ENCODE measurements at regions not wholly inside any gene's neighbourhood (a gene's known extent, or its start where the extent isn't known, plus 50 kb on each side); places are given as distances from the start of the nearest gene placed in this dataset.

DNA sequence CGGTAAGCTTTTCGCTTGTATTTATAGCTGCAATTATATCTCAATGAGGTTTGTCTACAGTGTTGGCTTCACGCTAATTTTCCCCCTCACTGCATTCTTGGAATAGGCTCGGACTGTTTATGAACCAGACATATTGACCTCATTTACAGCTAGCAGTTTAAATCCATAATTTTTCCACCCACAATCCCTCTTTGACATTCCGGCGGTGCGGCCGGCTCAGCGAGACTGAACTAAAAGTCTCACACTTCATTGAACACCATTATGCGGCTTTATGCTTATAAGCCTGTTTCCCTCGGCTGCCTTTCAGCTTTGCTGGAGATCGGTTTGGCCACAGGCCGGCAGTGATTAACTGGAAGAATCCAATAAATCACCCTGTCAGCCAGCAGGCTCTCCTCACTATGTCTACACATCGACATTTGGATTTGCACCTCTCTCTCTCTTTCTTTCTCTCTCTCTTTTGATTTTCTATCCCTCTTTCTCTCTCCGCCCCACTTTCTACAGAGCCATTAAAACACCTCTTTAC, 315.0 kb upstream of the TLE4 start:
- Histone ChIP-seq H3K9me3 (ENCODE audit: control insufficient read depth, low read length) (no peaks in the 10 kb centered on the region), H3K27me3 (ENCODE audit: control insufficient read depth, insufficient read depth, low read length) (no peaks in the 10 kb centered on the region), H3K79me2 (no peaks in the 10 kb centered on the region), H3K27ac (no peak overlapping the region), H3K36me3 (ENCODE audit: control insufficient read depth, insufficient read depth, low read length) (no peaks in the 10 kb centered on the region), H3K4me1 (no peaks in the 10 kb centered on the region), H3K9ac (no peak overlapping the region), H3K4me2 (ENCODE audit: low read length) (peak overlapping the region; percentile 69), H2AFZ (no peak overlapping the region), H3K4me3 (ENCODE audit: low read depth, low read length) (peak overlapping the region; percentile 24)
- TF ChIP-seq, protein P1, sequence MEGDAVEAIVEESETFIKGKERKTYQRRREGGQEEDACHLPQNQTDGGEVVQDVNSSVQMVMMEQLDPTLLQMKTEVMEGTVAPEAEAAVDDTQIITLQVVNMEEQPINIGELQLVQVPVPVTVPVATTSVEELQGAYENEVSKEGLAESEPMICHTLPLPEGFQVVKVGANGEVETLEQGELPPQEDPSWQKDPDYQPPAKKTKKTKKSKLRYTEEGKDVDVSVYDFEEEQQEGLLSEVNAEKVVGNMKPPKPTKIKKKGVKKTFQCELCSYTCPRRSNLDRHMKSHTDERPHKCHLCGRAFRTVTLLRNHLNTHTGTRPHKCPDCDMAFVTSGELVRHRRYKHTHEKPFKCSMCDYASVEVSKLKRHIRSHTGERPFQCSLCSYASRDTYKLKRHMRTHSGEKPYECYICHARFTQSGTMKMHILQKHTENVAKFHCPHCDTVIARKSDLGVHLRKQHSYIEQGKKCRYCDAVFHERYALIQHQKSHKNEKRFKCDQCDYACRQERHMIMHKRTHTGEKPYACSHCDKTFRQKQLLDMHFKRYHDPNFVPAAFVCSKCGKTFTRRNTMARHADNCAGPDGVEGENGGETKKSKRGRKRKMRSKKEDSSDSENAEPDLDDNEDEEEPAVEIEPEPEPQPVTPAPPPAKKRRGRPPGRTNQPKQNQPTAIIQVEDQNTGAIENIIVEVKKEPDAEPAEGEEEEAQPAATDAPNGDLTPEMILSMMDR (IDR thresholded peaks at IDR 0.05): no peak

DNA sequence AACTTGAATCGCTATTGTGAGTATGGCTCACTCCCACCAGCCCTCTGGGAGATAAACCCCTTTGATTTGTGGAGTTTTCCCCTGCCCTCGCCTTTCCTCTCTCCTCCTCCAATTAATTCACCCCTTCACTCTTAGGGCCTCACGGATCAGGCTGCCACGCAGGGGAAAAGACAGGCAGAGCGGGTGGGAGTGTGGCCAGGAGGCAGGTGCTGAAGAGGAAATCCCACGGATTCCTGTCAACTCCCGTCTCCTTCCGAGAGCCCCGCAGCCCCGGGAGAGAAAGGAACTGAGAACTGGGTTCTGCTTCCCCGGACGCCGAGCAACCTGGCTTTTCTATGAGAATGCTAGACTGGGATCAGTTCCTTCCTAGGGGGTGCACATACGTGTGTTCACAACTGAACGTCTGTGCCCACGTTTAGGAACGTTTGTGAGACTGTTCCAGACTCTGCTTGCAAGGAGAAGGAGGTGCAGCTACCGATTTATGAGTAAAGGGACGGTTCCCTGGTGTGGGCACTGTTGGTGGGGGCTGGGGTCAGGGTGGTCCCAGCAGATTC, 314.5 kb upstream of the TLE4 start:
- Histone ChIP-seq H3K9me3 (ENCODE audit: control insufficient read depth, low read length) (no peaks in the 10 kb centered on the region), H2AFZ (no peak overlapping the region), H3K36me3 (ENCODE audit: control insufficient read depth, insufficient read depth, low read length) (no peaks in the 10 kb centered on the region), H3K27me3 (ENCODE audit: control insufficient read depth, insufficient read depth, low read length) (no peaks in the 10 kb centered on the region), H3K4me1 (no peaks in the 10 kb centered on the region), H3K4me3 (ENCODE audit: low read depth, low read length) (peak overlapping the region; percentile 24), H3K27ac (no peak overlapping the region), H3K9ac (no peak overlapping the region), H3K4me2 (ENCODE audit: low read length) (peak overlapping the region; percentile 69), H3K79me2 (no peaks in the 10 kb centered on the region)
- TF ChIP-seq, protein P1 (IDR thresholded peaks at IDR 0.05): no peak

DNA sequence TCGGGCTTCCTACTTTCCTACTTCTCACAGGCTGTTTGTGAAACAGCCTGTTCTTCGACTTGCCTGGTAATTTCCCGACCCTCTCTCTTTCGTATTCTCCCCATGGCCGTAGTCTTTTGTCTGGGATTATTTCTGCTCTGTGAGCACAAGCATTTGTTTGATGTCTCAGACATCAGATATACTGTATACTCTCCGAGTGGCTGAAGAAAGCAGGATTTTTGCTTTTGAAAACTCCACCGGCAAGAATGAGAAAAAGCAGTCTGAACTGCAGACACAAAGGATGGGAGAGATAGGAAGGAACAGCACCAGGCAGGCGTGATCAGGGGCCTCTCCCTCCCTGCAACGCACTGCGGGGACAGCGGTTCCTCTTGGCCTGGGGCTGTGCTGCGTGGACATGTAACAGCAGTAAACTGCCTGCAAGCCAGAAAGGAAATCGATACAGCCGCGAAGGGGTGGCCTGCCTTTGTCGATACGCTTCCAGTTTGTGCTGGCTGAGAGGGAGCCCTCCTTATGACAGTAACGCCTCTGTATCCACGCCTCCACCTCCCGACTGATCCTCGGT, 313.9 kb upstream of the TLE4 start:
- no peaks in the 10 kb centered on the region for H3K27me3 ChIP-seq (ENCODE audit: control insufficient read depth, insufficient read depth, low read length)
- H3K79me2 ChIP-seq: no peaks in the 10 kb centered on the region
- H3K27ac ChIP-seq: no peak overlapping the region
- no peak overlapping the region for H3K4me2 ChIP-seq (ENCODE audit: low read length)
- H3K9me3 ChIP-seq (ENCODE audit: control insufficient read depth, low read length): no peaks in the 10 kb centered on the region
- H3K4me1 ChIP-seq: no peaks in the 10 kb centered on the region
- no peak overlapping the region for H3K4me3 ChIP-seq (ENCODE audit: low read depth, low read length)
- TF ChIP-seq, protein P1 (IDR thresholded peaks at IDR 0.05): no peak
- no peak overlapping the region for H3K9ac ChIP-seq
- no peaks in the 10 kb centered on the region for H3K36me3 ChIP-seq (ENCODE audit: control insufficient read depth, insufficient read depth, low read length)
- H2AFZ ChIP-seq: no peak overlapping the region

DNA sequence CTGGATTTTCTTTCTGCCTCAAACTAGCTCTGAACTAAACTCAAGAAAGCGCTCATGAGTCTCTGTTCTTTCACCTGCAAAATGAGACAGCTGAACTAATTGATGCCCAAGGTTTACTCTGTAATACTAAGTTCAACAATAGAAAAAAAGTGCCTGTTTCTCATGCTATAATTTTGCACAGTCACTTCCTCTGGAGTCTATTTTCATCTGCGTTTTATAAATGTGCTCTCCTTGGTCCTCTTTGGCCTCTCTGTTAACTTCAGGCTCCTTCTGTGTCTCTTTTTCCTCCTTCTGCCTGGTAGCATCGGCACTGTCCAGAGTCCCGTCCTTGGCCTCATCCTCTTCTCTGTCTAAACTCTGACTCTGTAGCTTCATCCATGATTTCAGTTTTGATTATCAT, 311.9 kb upstream of the TLE4 start:
- Histone ChIP-seq H3K9me3 (ENCODE audit: control insufficient read depth, low read length) (no peaks in the 10 kb centered on the region), H3K27me3 (ENCODE audit: control insufficient read depth, insufficient read depth, low read length) (no peaks in the 10 kb centered on the region), H3K4me3 (ENCODE audit: low read depth, low read length) (no peak overlapping the region), H3K4me1 (no peaks in the 10 kb centered on the region), H3K79me2 (no peaks in the 10 kb centered on the region), H3K36me3 (ENCODE audit: control insufficient read depth, insufficient read depth, low read length) (no peaks in the 10 kb centered on the region), H3K4me2 (ENCODE audit: low read length) (no peak overlapping the region), H2AFZ (no peak overlapping the region), H3K27ac (no peak overlapping the region), H3K9ac (no peak overlapping the region)
- TF ChIP-seq, protein P1 (IDR thresholded peaks at IDR 0.05): no peak

DNA sequence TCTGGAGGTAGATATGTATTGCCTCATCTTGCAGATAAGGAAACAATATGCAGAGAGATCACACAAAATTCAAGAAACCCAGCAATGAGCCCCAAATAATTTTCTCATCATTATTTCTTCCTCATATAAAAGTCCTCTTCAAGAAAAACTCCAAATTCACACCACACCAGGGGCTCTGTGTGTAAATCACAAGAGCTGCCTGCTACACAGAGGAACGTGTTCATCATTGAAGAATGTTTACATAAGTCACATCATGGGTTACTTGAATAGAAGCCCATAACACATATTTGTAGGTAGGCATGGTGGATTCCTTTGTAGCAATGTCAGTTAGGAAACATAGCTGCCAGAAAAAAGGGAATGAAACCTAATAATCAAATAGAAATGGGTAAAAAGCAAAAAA, 308.1 kb upstream of the TLE4 start:
- TF ChIP-seq, protein P1 (IDR thresholded peaks at IDR 0.05): no peak
- H3K4me3 ChIP-seq (ENCODE audit: low read depth, low read length): no peak overlapping the region
- H3K79me2 ChIP-seq: no peaks in the 10 kb centered on the region
- H3K9me3 ChIP-seq (ENCODE audit: control insufficient read depth, low read length): no peaks in the 10 kb centered on the region
- H3K4me2 ChIP-seq (ENCODE audit: low read length): no peak overlapping the region
- H3K27ac ChIP-seq: no peak overlapping the region
- H2AFZ ChIP-seq: no peak overlapping the region
- H3K27me3 ChIP-seq (ENCODE audit: control insufficient read depth, insufficient read depth, low read length): no peaks in the 10 kb centered on the region
- no peaks in the 10 kb centered on the region for H3K4me1 ChIP-seq
- no peaks in the 10 kb centered on the region for H3K36me3 ChIP-seq (ENCODE audit: control insufficient read depth, insufficient read depth, low read length)
- no peak overlapping the region for H3K9ac ChIP-seq
